ENCODE measurements at regions not wholly inside any gene's neighbourhood (a gene's known extent, or its start where the extent isn't known, plus 50 kb on each side); places are given as distances from the start of the nearest gene placed in this dataset.

GRCh38 chrX:40340116-40340515 lies 240.7 kb upstream of the ATP6AP2 start:
- Histone ChIP-seq H3K9me3 (ENCODE audit: control insufficient read depth, low read length) (no peaks in the 10 kb centered on the region), H3K4me3 (ENCODE audit: low read length) (no peak overlapping the region), H3K27ac (ENCODE audit: low read depth, low read length) (no peak overlapping the region), H3K4me1 (ENCODE audit: control insufficient read depth, insufficient read depth, low read length) (no peaks in the 10 kb centered on the region), H3K9ac (ENCODE audit: extremely low read depth, low read length, poor library complexity, severe bottlenecking) (no peak overlapping the region), H3K36me3 (ENCODE audit: control insufficient read depth, insufficient read depth, low read length) (no peaks in the 10 kb centered on the region), H3K27me3 (ENCODE audit: control insufficient read depth, insufficient read depth, low read length, poor library complexity, severe bottlenecking) (no peaks in the 10 kb centered on the region)
- TF ChIP-seq, protein P1, sequence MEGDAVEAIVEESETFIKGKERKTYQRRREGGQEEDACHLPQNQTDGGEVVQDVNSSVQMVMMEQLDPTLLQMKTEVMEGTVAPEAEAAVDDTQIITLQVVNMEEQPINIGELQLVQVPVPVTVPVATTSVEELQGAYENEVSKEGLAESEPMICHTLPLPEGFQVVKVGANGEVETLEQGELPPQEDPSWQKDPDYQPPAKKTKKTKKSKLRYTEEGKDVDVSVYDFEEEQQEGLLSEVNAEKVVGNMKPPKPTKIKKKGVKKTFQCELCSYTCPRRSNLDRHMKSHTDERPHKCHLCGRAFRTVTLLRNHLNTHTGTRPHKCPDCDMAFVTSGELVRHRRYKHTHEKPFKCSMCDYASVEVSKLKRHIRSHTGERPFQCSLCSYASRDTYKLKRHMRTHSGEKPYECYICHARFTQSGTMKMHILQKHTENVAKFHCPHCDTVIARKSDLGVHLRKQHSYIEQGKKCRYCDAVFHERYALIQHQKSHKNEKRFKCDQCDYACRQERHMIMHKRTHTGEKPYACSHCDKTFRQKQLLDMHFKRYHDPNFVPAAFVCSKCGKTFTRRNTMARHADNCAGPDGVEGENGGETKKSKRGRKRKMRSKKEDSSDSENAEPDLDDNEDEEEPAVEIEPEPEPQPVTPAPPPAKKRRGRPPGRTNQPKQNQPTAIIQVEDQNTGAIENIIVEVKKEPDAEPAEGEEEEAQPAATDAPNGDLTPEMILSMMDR (conservative IDR thresholded peaks at IDR 0.05) = no peak
- DNase-seq = no peak
- no peak overlapping the region for H3K4me3 Mint-ChIP-seq
- peaks cover 5% of the 10 kb centered on the region for H3K27me3 Mint-ChIP-seq (ENCODE audit: insufficient read depth)
- H3K9me3 Mint-ChIP-seq = peaks cover 48% of the 10 kb centered on the region
- no peaks in the 10 kb centered on the region for H3K36me3 Mint-ChIP-seq (ENCODE audit: low read depth)
- H3K27ac Mint-ChIP-seq = no peak overlapping the region
- 82% methylated on average over 1 of the region's 1 CpG; no CpG with 5 or more reads in 1 of the 2 experiments for WGBS, 2 experiments (ENCODE audit: insufficient coverage in 1 of 2, insufficient read length in 1 of 2)
- H3K4me1 Mint-ChIP-seq = peaks cover 2% of the 10 kb centered on the region

DNA sequence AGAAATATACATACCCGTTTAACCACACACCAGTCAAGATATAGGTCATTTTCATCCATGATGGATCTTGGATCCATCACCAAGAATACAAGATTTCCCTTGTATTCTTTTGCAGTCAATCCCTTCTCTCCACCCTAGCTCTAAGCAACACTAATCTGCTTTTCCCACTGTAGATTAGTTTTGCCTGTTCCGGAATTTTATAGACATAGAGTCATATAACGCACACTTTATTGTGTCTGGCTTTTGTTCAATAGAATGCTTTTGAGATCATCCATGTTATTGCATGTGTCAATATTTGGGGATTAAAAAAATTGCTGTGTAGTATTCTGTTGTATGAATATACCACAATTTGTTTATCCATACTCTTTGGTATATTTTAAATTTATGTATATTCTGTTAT lies 235.6 kb upstream of the BCOR start:
- 84 to 100% methylated on average over 2 to 3 of the region's 3 CpGs for WGBS, 2 experiments (ENCODE audit: insufficient coverage in 1 of 2, insufficient read length in 1 of 2)
- H3K4me3 ChIP-seq (ENCODE audit: low read length) = no peak overlapping the region
- H3K4me1 Mint-ChIP-seq = peaks cover 6% of the 10 kb centered on the region

GRCh38 chrX:40331762-40332161 lies 234.0 kb upstream of the BCOR start:
- TF ChIP-seq, protein P1 (conservative IDR thresholded peaks at IDR 0.05) = no peak
- no peaks in the 10 kb centered on the region for H3K27me3 Mint-ChIP-seq (ENCODE audit: insufficient read depth)
- no peaks in the 10 kb centered on the region for H3K36me3 ChIP-seq (ENCODE audit: control insufficient read depth, insufficient read depth, low read length)
- 92% methylated on average over 2 of the region's 5 CpGs; no CpG with 5 or more reads in 1 of the 2 experiments for WGBS, 2 experiments (ENCODE audit: insufficient coverage in 1 of 2, insufficient read length in 1 of 2)
- no peak overlapping the region for H3K27ac ChIP-seq (ENCODE audit: low read depth, low read length)
- no peaks in the 10 kb centered on the region for H3K4me1 ChIP-seq (ENCODE audit: control insufficient read depth, insufficient read depth, low read length)
- no peak overlapping the region for H3K27ac Mint-ChIP-seq
- H3K9me3 ChIP-seq (ENCODE audit: control insufficient read depth, low read length) = no peaks in the 10 kb centered on the region
- H3K9ac ChIP-seq (ENCODE audit: extremely low read depth, low read length, poor library complexity, severe bottlenecking) = no peak overlapping the region
- H3K4me1 Mint-ChIP-seq = peaks cover 22% of the 10 kb centered on the region
- H3K4me3 ChIP-seq (ENCODE audit: low read length) = no peak overlapping the region
- no peaks in the 10 kb centered on the region for H3K27me3 ChIP-seq (ENCODE audit: control insufficient read depth, insufficient read depth, low read length, poor library complexity, severe bottlenecking)
- H3K9me3 Mint-ChIP-seq = peaks cover 38% of the 10 kb centered on the region
- DNase-seq = no peak
- no peaks in the 10 kb centered on the region for H3K36me3 Mint-ChIP-seq (ENCODE audit: low read depth)
- H3K4me3 Mint-ChIP-seq = no peak overlapping the region

More for the DNA sequence above, 235.6 kb upstream of the BCOR start:
- no peak overlapping the region for H3K4me3 Mint-ChIP-seq
- Histone ChIP-seq H3K9ac (ENCODE audit: extremely low read depth, low read length, poor library complexity, severe bottlenecking) (no peak overlapping the region), H3K27me3 (ENCODE audit: control insufficient read depth, insufficient read depth, low read length, poor library complexity, severe bottlenecking) (no peaks in the 10 kb centered on the region), H3K4me1 (ENCODE audit: control insufficient read depth, insufficient read depth, low read length) (no peaks in the 10 kb centered on the region), H3K27ac (ENCODE audit: low read depth, low read length) (no peak overlapping the region), H3K36me3 (ENCODE audit: control insufficient read depth, insufficient read depth, low read length) (no peaks in the 10 kb centered on the region), H3K9me3 (ENCODE audit: control insufficient read depth, low read length) (no peaks in the 10 kb centered on the region)
- H3K27ac Mint-ChIP-seq = no peak overlapping the region
- H3K36me3 Mint-ChIP-seq (ENCODE audit: low read depth) = no peaks in the 10 kb centered on the region
- no peaks in the 10 kb centered on the region for H3K27me3 Mint-ChIP-seq (ENCODE audit: insufficient read depth)
- H3K9me3 Mint-ChIP-seq = peaks cover 37% of the 10 kb centered on the region
- DNase-seq = no peak
- TF ChIP-seq, protein P1 (conservative IDR thresholded peaks at IDR 0.05) = no peak

All from endodermal cell (in vitro differentiated cells).